HG03520 (cell line): ENCODE measurements at regions not wholly inside any gene's neighbourhood (a gene's known extent, or its start where the extent isn't known, plus 50 kb on each side); places are given as distances from the start of the nearest gene placed in this dataset.

Source experiments
- ATAC-seq: cut with Tn5 transposase; IDR thresholded peaks from one replicate; pipeline ENCODE4 v1.9.1; 2021; ENCODE audit warnings: mild to moderate bottlenecking, moderate library complexity; ENCODE audit not compliant: unreplicated experiment

- no peak for ATAC-seq
These were observed 771.1 kb upstream of the FANCL start for GRCh38 chr2:59012234-59012633.

- ATAC-seq = no peak
These were observed 767.8 kb upstream of the FANCL start for GRCh38 chr2:59008950-59009349.

DNA sequence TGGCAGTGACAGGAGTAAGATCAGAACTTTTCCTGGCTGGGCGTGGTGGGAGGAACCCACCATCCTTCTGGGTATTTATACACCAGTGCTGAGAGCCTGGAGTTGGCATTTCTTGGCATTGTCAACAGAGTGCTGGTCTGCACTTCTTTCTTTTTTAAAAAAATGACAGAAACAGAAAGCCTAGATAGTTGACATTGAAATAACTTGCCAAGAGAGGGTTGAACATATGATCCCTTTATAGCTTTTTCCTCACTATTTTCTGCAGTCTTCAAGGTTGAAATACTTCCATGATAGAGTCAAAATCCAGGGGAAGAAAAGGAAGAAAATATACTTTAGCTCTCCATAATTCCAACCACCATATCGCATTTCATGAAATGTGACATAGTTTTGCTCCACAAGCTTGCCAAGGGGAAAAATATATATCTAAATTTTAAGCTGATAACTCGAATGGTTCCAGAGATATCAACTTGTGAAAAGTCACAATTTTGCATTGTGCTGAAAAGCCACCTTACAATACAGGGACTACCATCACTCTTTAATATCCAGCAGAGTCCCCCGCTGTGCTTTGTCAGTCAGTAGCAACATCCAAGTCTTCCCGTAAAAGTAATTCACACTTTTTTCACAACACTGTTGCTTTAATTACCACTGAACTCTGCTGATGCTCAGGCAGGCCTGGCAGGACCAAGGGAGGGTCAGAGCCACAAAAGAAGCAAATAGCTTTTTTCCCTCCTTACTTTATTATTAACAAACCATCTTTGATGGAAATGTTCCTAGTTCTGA lies 764.9 kb upstream of the FANCL start:
- ATAC-seq = no peak

- no peak for ATAC-seq
These were observed 763.5 kb upstream of the FANCL start for GRCh38 chr2:59004621-59005020.

DNA sequence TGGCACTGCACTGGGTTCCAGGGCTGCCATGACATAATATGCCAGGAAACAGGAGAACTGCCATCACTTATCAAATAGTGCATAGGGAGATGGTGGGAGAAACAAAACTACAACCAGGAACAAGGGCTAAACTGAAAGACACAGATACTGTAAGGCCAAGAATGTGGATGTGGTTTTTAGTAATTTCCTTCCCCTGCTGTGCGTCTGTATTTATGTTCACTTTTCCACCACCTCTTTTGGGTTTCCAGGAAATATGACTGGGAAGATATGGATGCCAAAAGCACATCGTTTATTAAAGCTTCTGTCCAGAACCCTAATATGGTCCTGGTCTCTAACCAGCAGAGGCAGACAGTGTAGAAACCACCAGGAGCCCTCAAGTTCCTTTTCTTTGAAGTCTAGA lies 759.7 kb upstream of the FANCL start:
- ATAC-seq = no peak

DNA sequence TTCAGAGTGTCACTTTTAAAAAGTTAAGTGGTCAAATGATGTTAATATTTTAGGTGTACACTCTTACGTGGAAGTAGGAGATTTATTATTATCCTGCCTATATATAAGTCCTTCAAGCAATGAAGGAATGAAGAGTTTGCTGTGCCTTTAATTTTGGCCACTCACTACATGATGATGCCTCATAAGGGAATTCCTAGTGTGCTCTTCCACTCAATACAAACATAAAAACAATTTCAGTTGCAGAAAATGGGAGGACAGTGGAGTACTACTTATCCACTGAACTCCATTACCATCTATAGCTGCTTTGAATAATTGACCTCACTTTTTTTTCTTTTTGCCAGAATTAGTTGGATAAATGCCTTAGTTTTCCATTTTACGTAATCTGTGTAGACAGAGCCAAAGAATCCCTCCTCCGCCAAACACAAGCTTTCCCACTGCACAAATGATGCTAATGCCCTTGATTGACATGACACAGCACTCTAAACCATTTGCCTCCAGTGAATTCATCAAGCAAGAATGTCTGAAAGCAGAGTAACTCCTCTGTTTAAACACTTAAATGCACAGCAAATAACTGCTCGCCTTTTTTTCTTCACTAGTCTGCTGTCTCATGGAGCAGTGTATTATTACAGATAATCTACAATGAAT lies 751.1 kb upstream of the FANCL start:
- no peak for ATAC-seq

DNA sequence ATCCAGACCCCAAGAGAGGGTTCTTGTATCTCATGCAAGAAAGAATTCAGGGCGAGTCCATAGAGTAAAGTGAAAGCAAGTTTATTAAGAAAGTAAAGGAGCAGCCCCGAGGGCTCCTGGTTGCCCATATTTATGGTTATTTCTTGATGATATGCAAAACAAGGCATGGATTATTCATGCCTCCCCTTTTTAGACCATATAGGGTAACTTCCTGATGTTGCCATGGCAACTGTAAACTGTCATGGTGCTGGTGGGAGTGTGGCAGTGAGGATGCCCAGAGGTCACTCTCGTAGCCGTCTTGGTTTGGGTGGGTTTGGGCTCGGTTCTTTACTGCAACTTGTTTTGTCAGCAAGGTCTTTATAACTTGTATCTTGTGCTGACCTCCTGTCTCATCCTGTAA lies 750.2 kb upstream of the FANCL start:
- ATAC-seq = no peak

DNA sequence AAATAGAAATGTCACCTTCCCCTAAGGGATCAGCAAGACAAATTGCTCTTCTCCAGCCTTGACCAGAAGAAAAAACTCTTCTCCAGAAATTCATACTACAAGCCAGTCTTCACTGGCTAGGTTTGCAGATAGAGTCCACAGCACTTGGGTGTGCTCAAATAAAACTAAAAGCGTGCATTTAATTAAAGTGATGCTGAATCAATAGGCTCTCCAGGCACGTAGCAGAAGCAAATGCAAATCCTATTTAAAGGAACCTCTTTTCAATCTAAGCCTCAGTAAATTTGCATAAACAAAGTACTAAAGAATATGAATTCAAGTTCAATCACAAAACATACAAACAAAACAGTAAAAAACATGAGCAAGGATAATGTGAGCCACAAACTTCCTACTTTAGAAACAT lies 744.4 kb upstream of the FANCL start:
- no peak for ATAC-seq

GRCh38 chr2:58984731-58985130 lies 743.6 kb upstream of the FANCL start:
- no peak for ATAC-seq

- ATAC-seq = no peak
These were observed 742.0 kb upstream of the FANCL start for GRCh38 chr2:58983111-58983510.

DNA sequence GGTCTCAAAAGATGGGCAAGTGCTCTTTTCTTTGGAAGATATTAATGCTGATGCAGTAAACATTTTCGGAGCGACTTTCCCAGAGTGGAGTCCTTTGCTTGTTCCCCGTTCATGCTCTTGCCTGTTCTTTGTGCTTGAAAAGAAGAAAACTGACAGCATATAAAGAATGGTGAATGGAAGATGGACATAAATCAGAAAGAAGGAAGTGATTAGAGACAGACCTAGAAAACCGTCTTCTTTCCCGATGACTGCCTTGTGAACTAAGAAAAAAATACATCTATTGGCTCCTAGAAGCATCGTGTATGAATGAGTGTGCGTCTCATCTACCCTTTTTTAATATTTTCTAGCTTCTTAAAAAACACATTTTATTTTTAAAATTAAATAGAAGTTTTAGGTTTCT lies 740.1 kb upstream of the FANCL start:
- ATAC-seq = no peak

DNA sequence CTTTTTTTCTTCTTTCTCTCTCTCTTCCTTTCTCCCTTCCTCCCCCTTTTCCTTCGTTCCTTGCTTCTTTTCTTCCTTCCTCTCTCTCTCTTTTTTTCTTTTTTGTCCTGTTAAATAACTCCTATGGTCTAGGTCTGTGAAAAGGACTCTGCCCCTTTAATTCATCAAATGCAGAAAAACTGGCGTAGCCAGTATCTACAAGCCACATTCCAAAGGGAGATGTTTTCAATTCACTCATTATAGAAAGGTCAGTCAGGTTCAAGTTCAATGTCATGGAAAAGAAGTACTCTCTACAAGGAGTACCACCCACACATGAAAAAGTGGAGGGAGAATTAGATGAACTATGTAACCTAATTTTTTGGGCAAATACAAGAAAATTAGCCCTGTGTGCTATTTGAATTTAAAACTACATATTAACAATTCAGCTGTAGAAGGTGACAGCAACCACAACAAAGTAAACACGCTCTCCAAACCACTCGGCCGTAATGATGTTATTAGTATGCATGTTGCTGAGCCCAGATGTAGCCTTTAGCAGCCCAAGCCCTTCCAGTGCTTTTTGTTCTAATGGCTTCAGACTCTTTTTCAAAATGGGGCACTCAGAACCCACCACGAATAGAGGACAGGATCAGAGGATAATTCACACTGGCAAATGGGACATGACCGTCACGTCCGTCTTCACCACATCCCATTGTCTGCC lies 735.4 kb upstream of the FANCL start:
- ATAC-seq = no peak

DNA sequence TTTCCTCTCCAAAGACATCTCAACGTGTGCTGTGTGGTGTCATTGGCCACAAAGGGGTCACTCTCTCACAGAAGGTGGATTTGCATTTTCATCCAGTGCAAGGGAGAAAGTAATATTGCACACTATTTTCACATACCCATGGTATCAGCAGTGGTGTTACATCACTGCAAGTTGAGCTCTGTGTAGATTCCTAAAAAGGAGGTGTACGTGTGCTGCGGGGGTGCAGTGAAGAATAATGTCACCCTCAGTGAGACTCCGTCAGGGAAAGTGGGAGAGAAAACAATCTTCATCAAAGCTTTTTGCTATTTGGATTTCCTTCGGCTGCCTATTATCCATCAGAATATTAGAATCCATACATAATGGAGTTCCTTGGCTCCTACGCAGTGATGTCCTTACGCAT lies 733.8 kb upstream of the FANCL start:
- ATAC-seq = no peak

- no peak for ATAC-seq
These were observed 733.3 kb upstream of the FANCL start for GRCh38 chr2:58974426-58974825.

- ATAC-seq = no peak
These were observed 732.7 kb upstream of the FANCL start for GRCh38 chr2:58973811-58974281.

- ATAC-seq = no peak
These were observed 731.6 kb upstream of the FANCL start for GRCh38 chr2:58972737-58973136.

DNA sequence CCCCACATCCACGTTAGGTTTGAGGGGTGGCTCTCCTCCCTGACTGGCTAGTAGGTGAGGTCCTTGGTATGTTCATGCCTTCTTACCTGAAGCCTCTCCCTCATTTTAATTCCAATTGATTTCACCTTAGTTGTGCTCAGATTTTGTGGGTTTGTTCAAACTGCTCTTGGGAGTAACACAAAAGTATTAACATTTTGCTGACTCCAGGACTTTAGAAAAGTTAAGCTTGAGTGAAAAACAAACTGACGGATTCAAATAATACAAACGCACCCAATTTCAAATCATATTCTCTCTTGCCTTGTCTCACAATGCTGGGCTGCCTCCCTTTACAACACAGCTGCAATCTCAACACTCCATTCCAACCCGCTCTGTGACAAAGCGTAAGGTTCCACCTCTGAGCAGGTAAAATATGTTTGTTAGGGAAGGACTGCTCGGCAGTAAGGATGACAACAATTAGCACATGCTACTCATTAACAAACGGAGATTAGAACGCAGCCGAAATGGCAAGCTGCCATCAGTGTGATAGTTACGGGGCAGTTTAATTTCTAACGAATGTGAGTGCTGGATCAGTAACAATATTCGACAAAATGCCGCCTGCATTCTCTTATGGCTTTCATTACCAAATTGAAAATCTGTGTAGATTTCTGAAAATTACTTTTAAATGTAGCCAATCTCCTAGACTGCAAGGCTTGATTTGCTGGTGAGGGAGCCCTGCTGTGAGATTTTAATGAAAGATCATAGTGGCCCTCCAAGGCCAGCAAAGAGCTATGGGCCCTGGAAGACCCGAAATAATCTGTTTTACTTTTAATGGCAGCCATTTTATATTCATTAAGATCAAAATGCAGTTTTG lies 730.6 kb upstream of the FANCL start:
- ATAC-seq = no peak

DNA sequence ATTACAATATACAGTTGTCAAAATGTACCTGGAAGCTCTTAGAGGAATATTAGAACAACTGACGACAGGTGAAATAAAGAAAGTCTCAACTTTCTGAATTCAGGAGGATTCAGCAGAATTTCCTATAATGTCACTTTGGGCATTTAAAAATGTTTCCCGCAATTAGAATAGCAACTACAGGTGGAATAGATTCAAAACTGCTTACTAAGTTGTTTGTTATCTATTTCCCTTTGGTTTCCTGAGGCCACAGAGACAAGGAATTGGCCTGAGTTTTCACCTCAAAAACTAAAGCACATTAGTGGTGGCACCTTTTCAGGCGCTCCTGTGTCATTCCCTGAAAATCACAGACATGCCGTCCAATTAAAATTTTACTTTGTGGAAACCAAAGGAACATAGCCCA lies 729.2 kb upstream of the FANCL start:
- ATAC-seq = no peak

GRCh38 chr2:58968885-58969284 lies 727.8 kb upstream of the FANCL start:
- no peak for ATAC-seq

GRCh38 chr2:58967736-58968135 lies 726.6 kb upstream of the FANCL start:
- ATAC-seq = no peak

- ATAC-seq = no peak
These were observed 724.5 kb upstream of the FANCL start for GRCh38 chr2:58965602-58966001.
